GM23248 (cell line): ENCODE measurements at regions not wholly inside any gene's neighbourhood (a gene's known extent, or its start where the extent isn't known, plus 50 kb on each side); places are given as distances from the start of the nearest gene placed in this dataset.
"Not testable (repeated sequence)": the region's sequence is repeated elsewhere in the genome, so short reads cannot be mapped to it uniquely, and the experiment has no call there.

Source experiments
- EZH2 ChIP-seq: fragments of 200-600 bp; sonication (generic); IDR thresholded peaks from 2 replicates; pipeline ENCODE4 v1.6.1; 2018; ENCODE audit warnings: antibody characterized with exemption, mild to moderate bottlenecking; ENCODE audit not compliant: insufficient read depth, poor library complexity, severe bottlenecking
- EZH2phosphoT487 ChIP-seq: fragments of 200-600 bp; sonication (generic); IDR thresholded peaks from 2 replicates; pipeline ENCODE4 v1.6.1; 2018; ENCODE audit warnings: antibody characterized with exemption, moderate library complexity, mild to moderate bottlenecking, low read depth; ENCODE audit not compliant: insufficient read depth

GRCh38 chr1:149220463-149221074 lies 117.2 kb upstream of the NBPF9 start:
- not testable (repeated sequence) for TF ChIP-seq EZH2, EZH2phosphoT487
